CMK (cell line): ENCODE measurements at regions not wholly inside any gene's neighbourhood (a gene's known extent, or its start where the extent isn't known, plus 50 kb on each side); places are given as distances from the start of the nearest gene placed in this dataset.
"Not testable (repeated sequence)": the region's sequence is repeated elsewhere in the genome, so short reads cannot be mapped to it uniquely, and the experiment has no call there.

Experiments used
- DNase-seq: peaks from one replicate; pipeline ENCODE4 v3.0.0-alpha.2; 2010; ENCODE audit warnings: low read depth

DNA sequence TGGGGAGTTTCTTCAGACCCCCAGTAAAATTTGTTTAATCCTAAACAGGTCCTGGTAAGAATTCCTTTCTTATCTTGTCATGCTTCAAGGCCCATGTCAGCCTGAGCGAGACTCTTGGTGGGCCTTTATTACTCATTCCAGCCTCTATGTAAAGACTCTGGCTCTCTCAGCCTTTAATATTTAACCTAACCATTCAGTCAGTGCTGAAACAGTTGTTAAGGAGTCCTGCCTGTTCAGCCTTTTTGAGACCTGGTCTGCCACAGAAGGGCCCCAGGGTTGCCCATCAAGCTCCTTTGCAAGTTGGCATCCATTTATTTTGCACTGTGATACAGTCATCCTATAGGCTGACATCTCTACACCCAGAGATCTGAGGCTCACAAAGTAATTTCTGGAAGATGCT, 107.7 kb upstream of the VANGL1 start:
- DNase-seq, result no peak

DNA sequence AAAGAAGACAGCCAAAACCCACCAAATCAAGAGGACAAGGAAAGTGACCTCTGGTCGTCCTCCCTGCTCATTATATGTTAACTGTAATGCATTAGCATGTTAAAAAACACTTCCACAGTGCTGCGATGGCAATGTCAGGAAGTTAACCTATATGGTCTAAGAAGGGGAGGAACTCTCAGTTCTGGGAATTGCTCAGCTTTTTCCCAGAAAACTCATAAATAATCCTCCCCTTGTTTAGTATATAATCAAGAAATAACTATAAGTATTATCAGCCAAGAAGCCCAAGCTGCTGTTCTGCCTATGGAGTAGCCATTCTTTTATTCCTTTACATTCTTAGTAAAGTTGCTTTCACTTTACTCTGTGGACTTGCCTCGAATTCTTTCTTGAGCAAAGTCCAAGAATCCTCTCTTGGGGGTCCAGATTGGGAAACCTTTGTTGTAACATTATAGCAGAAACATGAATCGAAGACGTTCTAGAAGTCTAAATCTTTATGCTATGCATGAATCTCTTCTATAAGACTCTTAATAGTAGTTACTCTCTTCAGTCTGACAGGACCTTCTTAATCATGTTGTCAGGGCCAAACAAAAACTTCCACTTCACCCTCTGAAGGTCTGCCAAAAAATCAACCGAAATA, 110.0 kb upstream of the VANGL1 start:
- DNase-seq, result peak; percentile 11

- no peak for DNase-seq
Observed at GRCh38 chr1:115530407-115530806, 111.4 kb upstream of the VANGL1 start.

DNA sequence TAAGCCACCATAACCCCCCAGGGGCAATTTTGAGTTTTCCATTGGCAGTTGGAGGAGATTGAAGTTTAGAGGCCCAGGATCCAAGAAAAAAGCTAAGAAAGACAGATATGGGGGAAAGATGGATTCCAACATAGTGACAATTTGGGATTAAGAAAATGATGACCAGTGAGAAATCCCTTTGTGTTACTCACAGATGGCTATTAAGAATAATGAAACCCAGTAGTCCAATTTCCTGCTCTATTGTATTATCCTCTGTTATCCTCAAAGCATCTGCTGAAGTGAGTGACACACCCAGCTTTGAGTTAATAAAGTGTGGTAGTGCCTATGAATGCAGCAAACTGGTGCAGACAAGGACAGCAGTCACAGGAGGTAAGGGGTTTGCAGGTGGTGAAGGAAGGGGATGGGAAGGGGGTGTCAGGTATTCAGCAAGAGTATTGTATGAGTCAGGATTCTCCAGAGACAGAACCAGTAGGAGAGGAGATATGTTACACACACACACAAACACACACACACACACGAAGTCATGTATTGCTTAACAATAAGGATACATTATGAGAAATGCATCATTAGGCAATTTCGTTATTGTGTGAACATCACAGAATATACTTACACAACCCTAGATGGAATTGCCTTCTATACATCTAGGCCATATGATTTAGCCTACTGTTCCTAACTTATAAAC, 112.4 kb upstream of the VANGL1 start:
- no peak for DNase-seq

DNA sequence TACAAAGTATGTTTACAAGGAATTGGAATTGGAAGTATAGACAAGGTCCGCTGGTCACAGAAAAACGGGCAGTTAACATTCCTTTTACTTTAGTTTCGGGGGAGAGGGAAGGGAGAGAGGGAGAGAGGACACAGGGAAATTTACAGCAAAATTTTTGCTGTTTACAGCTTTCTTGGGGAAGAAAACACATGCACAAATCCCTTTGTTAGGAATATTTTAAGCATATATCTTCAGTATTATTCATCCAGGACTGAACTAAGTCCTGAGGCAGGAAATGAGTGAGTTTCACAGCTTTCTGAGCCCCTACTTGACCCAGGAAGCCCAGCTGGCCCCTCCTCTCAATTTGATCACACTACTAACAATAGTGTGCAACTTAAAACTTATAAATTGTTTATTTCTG, 113.4 kb upstream of the VANGL1 start:
- DNase-seq, result not testable (repeated sequence)

DNA sequence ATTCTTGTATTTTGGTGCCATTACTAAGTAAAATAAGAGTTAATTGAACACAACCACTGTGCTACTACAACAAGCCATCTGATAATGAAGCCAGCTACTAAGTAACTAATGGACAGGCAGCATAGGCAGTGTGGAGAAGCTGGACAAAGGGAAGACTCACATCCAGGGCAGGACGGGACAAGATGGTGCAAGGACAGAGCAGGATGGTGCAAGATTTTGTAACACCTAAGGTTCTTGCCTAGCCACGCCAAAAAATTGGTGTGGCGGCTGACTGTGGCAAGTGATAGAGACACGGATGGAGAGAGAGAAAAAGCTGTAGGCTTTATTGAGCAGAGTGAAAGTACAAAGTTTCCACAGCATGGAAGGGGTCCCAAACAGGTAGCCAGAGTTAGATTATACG, 114.0 kb upstream of the VANGL1 start:
- DNase-seq, result no peak

GRCh38 chr1:115526900-115527299, 114.9 kb upstream of the VANGL1 start:
- no peak for DNase-seq

DNA sequence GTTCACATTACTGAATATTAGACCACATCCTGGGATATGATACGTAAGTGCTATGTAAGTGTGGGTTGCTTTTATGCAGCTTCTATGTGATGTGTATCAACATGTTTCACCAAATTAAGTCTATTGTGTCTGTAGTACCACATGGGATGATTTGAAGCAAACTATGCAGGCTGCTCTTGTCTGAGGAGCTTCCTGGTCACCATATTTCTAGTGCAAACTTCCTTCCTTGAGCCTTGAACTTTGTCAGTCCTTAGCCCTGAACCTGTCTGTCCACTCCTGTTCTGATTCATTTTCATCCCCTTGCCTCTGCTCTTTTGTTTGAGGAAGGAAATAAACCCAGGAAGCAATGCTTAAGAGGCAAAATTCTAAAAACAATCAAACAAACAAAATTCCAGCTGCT, 117.5 kb upstream of the VANGL1 start:
- DNase-seq, result no peak

DNA sequence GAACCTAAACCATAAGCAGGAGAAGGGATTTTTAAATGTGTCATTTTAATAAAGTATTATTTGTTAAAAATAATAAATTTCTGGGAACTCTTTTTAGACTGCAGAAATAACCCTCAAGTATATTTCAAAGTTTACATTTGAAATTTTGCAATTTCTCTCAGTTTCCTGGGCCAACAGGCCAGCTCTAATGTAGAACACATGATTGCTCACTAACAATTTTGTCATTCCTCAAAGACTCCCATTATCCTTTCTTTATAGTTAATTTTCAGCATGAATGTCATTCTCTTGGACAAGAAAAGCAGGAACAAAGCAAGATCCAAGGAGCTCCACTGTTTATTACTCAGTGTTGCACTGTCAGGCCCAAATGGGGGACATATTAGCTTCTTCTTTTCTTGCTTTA, 119.4 kb upstream of the VANGL1 start:
- DNase-seq, result no peak

DNA sequence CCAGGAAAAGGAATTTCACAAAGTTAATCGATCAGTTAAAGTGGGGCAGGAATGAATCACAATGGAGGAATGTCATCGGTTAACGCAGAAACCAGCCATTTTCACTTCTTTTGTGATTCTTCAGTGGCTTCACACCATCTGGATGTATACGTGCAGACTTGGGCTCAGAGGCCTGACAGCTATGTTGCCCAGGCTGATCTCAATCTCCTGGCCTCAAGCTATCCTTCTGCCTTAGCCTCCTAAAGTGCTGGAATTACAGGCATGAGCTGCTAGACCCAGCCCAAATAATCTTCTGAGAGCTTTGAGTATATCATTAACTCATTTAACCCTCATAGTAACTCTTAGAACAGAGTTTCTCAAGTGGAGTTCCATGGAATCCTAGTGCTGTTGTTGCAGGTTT, 126.5 kb upstream of the VANGL1 start:
- DNase-seq, result no peak

- not testable (repeated sequence) for DNase-seq
Observed at GRCh38 chr1:115510226-115510625, 131.5 kb upstream of the VANGL1 start.

GRCh38 chr1:115507901-115508300, 133.9 kb upstream of the VANGL1 start:
- DNase-seq, result no peak

- no peak for DNase-seq
Observed at GRCh38 chr1:115506924-115507589, 134.7 kb upstream of the VANGL1 start.

GRCh38 chr1:115506518-115506917, 135.3 kb upstream of the VANGL1 start:
- DNase-seq, result no peak

DNA sequence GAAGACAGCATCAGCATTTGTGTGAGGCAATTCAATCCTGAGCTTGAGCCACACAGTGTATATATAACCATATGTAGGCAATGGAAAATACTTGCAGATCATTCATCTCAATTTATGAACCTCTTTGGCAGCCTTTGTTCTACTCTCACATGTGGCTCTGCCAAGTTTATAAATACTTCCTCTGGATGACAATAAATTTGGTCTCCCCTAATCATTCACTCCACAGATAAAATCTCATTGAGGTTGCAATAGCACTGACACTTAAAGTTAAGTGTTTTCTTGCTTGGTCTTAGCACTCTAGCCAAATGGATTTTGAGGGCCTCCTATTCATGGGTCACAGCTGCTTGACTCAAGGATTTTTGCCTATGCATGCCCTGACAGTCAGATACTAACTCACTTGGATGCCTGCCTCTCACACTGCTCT, 136.6 kb upstream of the VANGL1 start:
- no peak for DNase-seq

DNA sequence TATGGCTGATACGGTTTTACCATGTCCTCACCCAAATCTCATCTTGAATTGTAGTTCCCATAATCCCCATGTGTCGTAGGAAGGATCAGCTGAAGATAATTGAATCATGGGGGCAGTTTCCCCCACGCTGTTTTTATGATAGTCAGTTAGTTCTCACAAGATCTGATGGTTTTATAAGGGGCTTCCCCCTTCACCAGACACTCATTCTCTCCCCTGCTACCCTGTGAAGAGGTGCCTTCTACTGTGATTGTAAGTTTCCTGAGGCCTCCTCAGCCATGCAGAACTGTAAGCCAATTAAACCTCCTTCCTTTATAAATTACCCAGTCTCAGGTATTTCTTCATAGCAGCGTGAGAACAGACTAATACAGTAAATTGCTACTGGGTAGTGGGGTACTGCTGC, 139.6 kb upstream of the VANGL1 start:
- DNase-seq, result not testable (repeated sequence)

- DNase-seq, result peak; percentile 70
Observed at GRCh38 chr1:115501476-115501875, 140.3 kb upstream of the VANGL1 start.

- DNase-seq, result no peak
Observed at GRCh38 chr1:115499253-115499652, 142.5 kb upstream of the VANGL1 start.

- DNase-seq, result no peak
Observed at GRCh38 chr1:115496904-115497527, 144.8 kb upstream of the VANGL1 start.

DNA sequence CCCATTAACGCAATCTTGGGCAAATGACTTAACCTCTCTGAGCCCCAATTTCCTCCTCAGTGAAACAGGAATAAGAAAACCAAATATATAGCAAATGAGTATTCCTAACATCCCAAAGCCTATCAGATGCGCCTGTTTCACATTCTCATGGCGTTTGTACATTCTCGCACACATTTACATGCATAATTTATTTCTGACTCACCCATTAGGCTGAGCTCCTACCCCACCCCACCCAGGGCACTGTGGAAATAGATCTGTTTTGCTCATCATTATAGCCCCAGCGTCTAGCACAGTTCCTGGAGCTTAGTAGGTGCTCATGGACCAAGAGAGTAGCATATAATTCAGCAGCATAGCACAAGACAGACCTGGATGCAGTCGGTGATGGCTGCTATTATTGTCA, 146.1 kb upstream of the VANGL1 start:
- DNase-seq, result no peak

DNA sequence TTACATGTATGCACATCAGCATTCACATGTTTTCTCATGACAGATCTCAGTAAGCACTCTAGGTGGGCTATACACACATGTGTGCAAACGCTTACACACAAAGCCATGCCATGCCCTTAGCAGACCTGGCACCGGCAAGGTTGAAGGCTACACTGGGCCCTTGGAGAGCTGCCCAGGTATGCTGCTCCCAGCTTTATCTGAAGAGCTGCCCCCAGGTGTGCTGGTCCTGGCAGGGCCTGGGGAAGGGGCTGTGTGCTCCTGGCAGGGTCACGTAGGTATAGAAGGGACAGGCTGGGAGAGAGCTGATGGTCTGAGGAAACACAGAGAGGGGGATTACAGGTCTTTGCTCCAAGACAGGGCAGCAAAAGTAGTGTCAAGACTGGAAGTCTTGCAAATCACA, 146.7 kb upstream of the VANGL1 start:
- DNase-seq, result no peak

DNA sequence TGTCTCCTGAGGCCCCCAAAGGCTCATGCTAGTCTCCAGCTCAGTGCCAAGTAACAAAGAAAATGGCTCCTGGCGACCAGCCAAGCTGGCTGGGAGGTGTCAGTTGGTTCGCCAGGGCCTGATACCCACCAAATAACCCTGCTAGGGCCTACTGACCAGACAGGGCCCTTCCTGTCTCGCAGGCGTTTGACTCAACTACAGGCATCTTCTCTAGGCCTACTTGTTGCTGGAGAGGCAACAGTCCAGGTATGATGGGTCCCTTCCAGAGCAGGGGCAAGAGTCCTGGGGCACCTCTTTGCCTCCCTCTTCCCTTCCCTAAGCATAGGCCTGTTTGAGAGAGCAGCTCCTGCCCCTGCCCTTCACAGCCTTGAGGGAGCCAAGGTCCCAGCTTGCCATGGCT, 147.9 kb upstream of the VANGL1 start:
- no peak for DNase-seq

DNA sequence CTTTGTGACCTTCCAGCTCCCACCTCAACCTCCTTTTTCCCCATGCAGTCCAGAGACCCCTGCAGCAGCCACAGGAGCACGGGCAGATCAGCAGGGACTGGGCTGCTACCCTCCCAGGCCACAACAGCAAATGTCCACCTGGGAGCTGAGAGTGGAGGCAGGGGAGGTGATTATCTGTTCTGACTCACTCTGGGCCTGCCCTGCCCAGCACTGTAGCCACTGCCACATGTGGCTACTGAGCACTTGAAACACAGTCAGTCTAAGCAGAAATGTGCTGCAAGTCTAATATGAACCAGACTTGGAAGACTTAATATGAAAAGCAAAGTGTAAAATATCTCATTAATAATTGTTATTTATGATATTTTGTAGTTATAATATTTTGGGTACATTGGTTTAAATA, 148.9 kb upstream of the VANGL1 start:
- no peak for DNase-seq
